ENCODE measurements at regions not wholly inside any gene's neighbourhood (a gene's known extent, or its start where the extent isn't known, plus 50 kb on each side); places are given as distances from the start of the nearest gene placed in this dataset.

GRCh38 chr3:72142028-72142427, 357.1 kb upstream of the PROK2 start:
- no peak overlapping the region for H3K4me2 ChIP-seq (ENCODE audit: low read depth, low read length)
- H2AFZ ChIP-seq (ENCODE audit: low read length) = no peak overlapping the region
- no peaks in the 10 kb centered on the region for H3K9me3 ChIP-seq (replicated peaks; ENCODE audit: insufficient read depth, low read length)
- no peaks in the 10 kb centered on the region for H3F3A ChIP-seq (ENCODE audit: insufficient read depth, low read length)
- no peaks in the 10 kb centered on the region for H4K20me1 ChIP-seq (ENCODE audit: insufficient read depth, low read length)
- H3K9me2 ChIP-seq (replicated peaks; ENCODE audit: insufficient read depth, low read length) = no peaks in the 10 kb centered on the region
- H3K36me3 ChIP-seq (replicated peaks; ENCODE audit: insufficient read depth, low read length) = no peaks in the 10 kb centered on the region
- H3K4me3 ChIP-seq (ENCODE audit: low read length) = no peak overlapping the region
- TF ChIP-seq EZH2phosphoT487 (IDR thresholded peaks at IDR 0.05; ENCODE audit: low read length) (no peak), EZH2 (optimal IDR thresholded peaks at IDR 0.05; ENCODE audit: low read depth, low read length) (no peak)
- TF ChIP-seq, protein P1, sequence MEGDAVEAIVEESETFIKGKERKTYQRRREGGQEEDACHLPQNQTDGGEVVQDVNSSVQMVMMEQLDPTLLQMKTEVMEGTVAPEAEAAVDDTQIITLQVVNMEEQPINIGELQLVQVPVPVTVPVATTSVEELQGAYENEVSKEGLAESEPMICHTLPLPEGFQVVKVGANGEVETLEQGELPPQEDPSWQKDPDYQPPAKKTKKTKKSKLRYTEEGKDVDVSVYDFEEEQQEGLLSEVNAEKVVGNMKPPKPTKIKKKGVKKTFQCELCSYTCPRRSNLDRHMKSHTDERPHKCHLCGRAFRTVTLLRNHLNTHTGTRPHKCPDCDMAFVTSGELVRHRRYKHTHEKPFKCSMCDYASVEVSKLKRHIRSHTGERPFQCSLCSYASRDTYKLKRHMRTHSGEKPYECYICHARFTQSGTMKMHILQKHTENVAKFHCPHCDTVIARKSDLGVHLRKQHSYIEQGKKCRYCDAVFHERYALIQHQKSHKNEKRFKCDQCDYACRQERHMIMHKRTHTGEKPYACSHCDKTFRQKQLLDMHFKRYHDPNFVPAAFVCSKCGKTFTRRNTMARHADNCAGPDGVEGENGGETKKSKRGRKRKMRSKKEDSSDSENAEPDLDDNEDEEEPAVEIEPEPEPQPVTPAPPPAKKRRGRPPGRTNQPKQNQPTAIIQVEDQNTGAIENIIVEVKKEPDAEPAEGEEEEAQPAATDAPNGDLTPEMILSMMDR (IDR thresholded peaks at IDR 0.05; ENCODE audit: low read length) = no peak
- no peak overlapping the region for H3K27ac ChIP-seq (ENCODE audit: low read length)
- no peaks in the 10 kb centered on the region for H3K79me2 ChIP-seq (ENCODE audit: low read length)
- H3K9ac ChIP-seq (ENCODE audit: low read length) = no peak overlapping the region
- H3K27me3 ChIP-seq (replicated peaks; ENCODE audit: insufficient read depth, low read length) = no peaks in the 10 kb centered on the region
- H3K4me1 ChIP-seq (ENCODE audit: low read length) = 0 out of 2 replicates have a peak, but pooled peaks cover 6% of the 10 kb centered on the region
- no peak for DNase-seq

GRCh38 chr3:72141264-72141663, 356.3 kb upstream of the PROK2 start:
- Histone ChIP-seq H3K9me2 (replicated peaks; ENCODE audit: insufficient read depth, low read length) (no peaks in the 10 kb centered on the region), H3K36me3 (replicated peaks; ENCODE audit: insufficient read depth, low read length) (no peaks in the 10 kb centered on the region), H3K9me3 (replicated peaks; ENCODE audit: insufficient read depth, low read length) (no peaks in the 10 kb centered on the region), H3K4me2 (ENCODE audit: low read depth, low read length) (no peak overlapping the region), H2AFZ (ENCODE audit: low read length) (no peak overlapping the region), H4K20me1 (ENCODE audit: insufficient read depth, low read length) (no peaks in the 10 kb centered on the region), H3K4me3 (ENCODE audit: low read length) (no peak overlapping the region), H3F3A (ENCODE audit: insufficient read depth, low read length) (no peaks in the 10 kb centered on the region), H3K79me2 (ENCODE audit: low read length) (no peaks in the 10 kb centered on the region), H3K27me3 (replicated peaks; ENCODE audit: insufficient read depth, low read length) (no peaks in the 10 kb centered on the region), H3K4me1 (ENCODE audit: low read length) (0 out of 2 replicates have a peak, but pooled peaks cover 6% of the 10 kb centered on the region), H3K9ac (ENCODE audit: low read length) (no peak overlapping the region), H3K27ac (ENCODE audit: low read length) (no peak overlapping the region)
- DNase-seq = no peak
- TF ChIP-seq EZH2 (optimal IDR thresholded peaks at IDR 0.05; ENCODE audit: low read depth, low read length) = no peak
- TF ChIP-seq, protein P1 (IDR thresholded peaks at IDR 0.05; ENCODE audit: low read length) = no peak
- TF ChIP-seq EZH2phosphoT487 (IDR thresholded peaks at IDR 0.05; ENCODE audit: low read length) = no peak

DNA sequence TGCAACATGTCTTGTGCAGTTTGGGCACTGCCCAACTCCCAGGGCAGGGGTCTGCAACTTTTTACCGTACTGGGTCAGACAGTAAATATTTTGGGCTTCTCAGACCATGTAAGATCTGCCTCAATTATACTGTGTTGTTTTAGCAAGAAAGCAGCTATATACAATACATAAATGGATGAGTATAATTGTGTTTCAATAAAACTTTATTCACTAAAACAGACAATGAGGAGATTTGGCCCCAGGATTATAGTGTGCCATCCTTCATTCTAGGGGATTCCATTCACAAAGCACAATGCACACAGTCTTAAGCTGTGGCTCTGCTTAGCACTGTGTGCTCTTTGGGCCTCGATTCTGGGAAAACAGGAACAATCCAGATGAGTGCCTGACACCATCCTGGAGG, 354.4 kb upstream of the PROK2 start:
- Histone ChIP-seq H3K9me2 (replicated peaks; ENCODE audit: insufficient read depth, low read length) (no peaks in the 10 kb centered on the region), H3K4me1 (ENCODE audit: low read length) (0 out of 2 replicates have a peak, but pooled peaks cover 6% of the 10 kb centered on the region), H3K36me3 (replicated peaks; ENCODE audit: insufficient read depth, low read length) (no peaks in the 10 kb centered on the region), H2AFZ (ENCODE audit: low read length) (no peak overlapping the region), H3K9ac (ENCODE audit: low read length) (no peak overlapping the region), H3K4me2 (ENCODE audit: low read depth, low read length) (no peak overlapping the region), H3F3A (ENCODE audit: insufficient read depth, low read length) (no peaks in the 10 kb centered on the region), H3K27me3 (replicated peaks; ENCODE audit: insufficient read depth, low read length) (no peaks in the 10 kb centered on the region), H3K4me3 (ENCODE audit: low read length) (no peak overlapping the region), H3K79me2 (ENCODE audit: low read length) (no peaks in the 10 kb centered on the region), H4K20me1 (ENCODE audit: insufficient read depth, low read length) (no peaks in the 10 kb centered on the region), H3K27ac (ENCODE audit: low read length) (no peak overlapping the region), H3K9me3 (replicated peaks; ENCODE audit: insufficient read depth, low read length) (no peaks in the 10 kb centered on the region)
- no peak for DNase-seq
- TF ChIP-seq, protein P1 (IDR thresholded peaks at IDR 0.05; ENCODE audit: low read length) = no peak
- no peak for TF ChIP-seq EZH2phosphoT487 (IDR thresholded peaks at IDR 0.05; ENCODE audit: low read length)
- TF ChIP-seq EZH2 (optimal IDR thresholded peaks at IDR 0.05; ENCODE audit: low read depth, low read length) = no peak
